ENCODE measurements at regions not wholly inside any gene's neighbourhood (a gene's known extent, or its start where the extent isn't known, plus 50 kb on each side); places are given as distances from the start of the nearest gene placed in this dataset.
A peak's percentile ranks its signal among the peaks of the same experiment; 100 is the strongest.
"Not testable (repeated sequence)": the region's sequence is repeated elsewhere in the genome, so short reads cannot be mapped to it uniquely, and the experiment has no call there.

DNA sequence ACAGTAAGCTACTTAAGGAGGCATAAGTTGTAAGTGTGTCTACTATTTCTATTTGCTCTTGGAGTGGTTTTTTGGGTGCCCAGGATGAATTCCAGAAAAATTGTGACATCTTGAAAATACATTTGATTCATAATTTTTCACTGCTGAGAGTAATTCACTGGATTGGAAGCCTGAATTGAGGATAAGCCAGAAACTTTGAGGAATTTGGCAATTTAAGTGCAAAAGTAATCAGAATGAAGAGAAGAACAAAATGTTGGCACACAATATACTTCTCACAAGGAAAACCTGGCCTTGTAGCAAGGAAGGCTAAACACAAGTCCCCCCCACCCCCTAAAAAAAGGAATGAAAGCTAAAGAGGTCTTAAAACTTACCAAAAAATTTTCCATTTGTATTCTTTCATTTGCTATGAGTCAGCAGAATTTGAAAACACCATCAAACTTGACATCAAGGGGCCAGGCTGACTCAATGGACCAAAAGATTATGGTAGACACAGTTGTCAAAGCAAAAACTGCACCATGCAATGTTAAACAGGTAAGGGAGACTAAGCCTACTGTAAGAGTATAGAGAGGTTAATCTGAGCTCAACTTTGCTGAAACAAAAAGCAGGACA, 840.0 kb downstream of the FRK start:
- peak; percentile 5 for DNase-seq

DNA sequence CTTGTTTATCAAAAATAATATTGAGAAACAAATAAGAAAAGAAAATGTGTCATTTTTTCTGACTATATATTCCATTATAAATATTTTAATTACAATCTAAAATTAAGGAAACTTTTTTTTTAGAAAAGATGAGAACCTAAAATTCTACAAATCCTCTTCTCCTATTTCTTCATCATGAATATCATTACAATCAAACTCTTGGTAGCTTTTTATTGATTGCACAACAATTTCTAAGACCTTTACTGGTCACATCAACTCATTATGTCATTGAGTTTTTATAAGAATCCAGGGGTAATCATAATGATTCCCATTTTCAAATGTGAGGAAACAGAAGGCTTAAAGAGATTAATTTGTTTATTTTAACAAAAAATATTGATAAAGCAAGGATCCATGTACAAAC, 841.0 kb downstream of the FRK start:
- DNase-seq: no peak

DNA sequence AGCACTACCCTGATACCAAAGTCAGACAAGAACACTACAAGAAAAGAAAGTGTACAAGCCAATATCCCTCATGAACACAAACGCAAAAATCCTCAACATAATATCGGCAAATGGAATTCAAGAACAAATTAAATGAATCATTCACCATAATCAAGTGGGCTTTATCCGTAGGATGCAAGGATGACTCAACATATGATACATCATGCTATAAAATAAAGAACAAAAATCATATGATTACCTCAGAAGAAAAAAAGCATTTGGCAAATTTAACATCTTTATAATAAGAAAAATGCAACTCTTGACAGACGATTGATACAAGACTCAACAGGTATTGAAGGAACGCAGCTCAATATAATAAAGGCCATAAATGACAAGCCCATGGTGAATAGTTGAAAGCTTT, 843.9 kb downstream of the FRK start:
- DNase-seq: no peak

DNA sequence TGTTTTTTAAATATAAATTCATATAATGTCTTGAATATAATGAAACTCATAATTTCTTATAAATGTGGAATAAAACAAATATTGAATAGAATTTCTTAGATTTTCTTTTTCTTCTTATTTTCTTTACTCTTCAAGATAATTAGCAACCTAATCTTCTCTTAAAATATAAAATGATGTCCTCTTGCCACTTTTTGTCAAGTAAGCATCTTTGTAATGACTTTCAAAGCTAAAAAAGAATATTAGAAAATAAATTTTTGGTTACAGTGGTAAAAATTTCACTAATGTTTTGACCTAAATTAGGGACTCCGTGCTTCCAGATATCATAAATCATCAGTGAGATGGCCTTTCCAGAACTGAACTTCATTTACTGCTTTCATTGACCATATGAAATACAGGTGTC, 846.4 kb downstream of the FRK start:
- DNase-seq: no peak

DNA sequence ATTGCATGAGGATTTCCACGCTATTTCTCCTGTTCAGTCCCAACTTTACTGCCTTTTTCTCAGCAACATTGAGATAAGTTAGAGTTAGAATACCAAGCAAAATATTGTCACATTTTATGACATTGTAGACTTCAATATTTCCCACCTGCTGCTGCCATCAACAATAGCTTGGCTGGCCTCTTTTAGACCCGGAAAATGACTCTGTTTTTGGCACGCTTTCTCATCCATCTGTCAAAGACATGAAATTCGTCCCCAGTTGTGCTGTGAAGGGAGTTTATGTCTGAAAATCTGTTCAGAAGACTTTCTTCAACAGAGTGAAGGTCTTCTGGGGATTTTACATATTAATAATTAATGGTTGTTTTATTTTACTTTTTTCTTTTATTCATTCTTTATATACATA, 857.3 kb downstream of the FRK start:
- peak; percentile 85 for DNase-seq

DNA sequence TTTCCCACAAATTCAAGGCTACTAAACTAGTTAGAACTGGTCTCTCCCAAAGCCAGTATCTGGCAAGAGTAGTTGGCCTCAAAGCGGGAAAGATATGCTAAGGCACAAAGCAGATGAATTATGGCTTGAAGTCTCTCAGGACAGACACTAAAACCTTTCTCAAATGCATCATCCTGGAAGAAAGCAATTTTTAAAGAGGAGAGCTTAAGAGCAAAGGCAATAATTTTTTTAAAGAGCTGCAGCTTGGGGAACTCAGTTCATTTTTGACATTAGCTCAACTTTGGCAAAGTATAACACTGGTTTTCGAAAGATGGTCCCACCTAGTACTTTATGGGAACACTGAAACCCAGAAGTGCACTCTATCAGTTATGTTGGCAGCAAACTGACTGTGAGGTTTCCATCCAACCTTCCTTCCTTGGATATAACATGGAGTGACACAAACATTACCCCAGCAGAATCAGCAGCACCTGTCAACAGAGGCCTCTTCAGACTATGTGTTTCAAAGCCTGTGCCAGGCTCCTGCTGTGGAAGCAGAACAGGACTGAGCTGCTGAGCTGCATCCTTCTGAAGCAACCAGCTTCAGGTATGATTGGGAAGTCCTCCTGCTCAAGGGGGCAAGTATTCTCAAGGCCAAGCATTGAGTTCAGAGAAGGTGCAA, 852.3 kb upstream of the HS3ST5 start:
- peak; percentile 6 for DNase-seq

DNA sequence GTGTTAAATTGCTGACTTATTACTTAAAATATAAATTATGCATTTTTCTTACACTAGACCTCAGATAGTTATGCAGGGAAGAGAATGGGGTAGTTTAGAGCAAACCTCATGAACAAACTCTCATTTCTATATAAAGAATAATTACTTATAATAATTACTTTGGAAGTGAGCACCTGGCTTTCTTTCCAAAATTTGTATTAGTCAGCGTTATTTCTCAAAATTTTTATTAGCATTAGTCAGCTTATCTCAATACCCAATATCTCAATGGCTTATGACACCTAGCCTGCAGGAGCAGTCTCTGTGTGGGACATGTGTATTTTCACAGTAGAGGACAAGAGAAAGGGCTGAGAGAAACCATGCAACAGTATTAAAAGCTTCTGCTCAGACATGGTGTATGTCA, 849.2 kb upstream of the HS3ST5 start:
- DNase-seq: no peak

DNA sequence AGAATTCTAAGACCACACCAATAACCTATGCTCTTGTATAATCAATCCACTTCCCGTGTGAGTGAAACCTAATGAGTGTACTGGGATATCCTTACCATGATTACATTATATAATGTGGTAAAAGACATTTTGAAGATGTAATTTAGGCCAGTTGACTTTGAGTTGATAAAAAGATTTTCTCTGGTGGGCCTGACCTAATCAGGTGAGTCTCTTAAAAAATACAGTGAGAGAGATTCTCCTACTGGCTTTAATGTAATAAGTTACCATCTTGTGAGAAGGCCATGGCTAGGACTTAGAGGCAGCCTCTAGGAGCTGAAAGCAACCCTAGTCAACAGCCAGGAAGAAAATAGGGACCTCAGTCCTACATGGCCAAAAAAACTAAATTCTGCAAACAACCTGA, 847.7 kb upstream of the HS3ST5 start:
- no peak for DNase-seq

DNA sequence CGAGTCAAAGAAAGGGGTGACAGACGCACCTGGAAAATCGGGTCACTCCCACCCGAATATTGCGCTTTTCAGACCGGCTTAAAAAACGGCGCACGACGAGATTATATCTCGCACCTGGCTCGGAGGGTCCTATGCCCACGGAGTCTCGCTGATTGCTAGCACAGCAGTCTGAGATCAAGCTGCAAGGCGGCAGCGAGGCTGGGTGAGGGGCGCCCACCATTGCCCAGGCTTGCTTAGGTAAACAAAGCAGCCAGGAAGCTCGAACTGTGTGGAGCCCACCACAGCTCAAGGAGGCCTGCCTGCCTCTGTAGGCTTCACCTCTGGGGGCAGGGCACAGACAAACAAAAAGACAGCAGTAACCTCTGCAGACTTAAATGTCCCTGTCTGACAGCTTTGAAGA, 832.6 kb upstream of the HS3ST5 start:
- DNase-seq: not testable (repeated sequence)

DNA sequence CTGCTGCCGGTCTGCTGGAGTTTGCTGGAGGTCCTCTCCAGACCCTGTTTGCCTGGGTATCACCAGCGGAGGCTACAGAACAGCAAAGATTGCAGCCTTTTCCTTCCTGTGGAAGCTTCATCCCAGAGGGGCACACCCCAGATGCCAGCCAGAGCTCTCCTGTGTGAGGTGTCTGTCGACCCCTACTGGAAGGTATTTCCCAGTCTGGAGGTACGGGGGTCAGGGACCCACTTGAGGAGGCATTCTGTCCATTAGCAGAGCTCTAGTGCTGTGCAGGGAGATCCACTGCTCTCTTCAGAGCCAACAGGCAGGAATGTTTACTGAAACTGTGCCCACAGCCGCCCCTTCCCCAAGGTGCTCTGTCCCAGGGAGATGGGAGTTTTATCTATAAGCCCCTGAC, 823.1 kb upstream of the HS3ST5 start:
- DNase-seq: not testable (repeated sequence)

DNA sequence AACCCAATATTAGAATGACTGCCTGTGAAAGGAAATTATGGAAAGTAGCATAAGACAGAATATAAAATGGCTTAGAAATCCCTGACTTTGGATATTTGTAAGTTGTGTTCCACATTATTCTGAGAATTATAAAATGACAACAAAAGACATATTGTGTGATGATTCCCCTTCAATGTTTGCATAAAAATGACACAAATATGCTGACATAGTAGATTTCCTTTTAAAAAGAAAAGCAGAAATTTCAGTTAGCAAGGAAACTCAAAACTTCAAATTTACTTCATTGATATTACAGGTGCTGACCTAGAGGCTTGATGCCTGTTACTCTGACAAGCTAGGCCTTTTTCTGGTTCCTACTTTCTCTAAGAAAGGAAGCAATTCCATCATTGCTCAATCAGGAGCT, 816.9 kb upstream of the HS3ST5 start:
- DNase-seq: no peak

DNA sequence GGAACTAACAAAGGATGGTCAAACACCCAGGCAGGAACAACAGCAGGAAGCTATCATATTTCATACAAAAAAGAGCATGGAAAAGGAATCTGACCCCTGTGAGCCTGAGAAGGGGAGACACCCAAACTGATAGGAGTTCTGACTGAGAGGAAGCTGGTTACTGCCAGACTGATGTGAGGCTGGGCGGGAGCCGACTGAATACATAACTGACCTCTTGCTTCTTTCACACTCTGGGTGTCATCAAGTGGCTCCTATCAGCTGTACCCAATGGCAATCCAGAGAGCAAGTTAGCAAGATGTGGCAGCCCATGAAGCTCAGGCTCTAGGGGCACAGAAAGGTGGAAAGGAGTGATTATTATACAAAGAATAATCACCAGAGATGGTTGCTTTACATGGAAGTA, 795.1 kb upstream of the HS3ST5 start:
- DNase-seq: no peak

DNA sequence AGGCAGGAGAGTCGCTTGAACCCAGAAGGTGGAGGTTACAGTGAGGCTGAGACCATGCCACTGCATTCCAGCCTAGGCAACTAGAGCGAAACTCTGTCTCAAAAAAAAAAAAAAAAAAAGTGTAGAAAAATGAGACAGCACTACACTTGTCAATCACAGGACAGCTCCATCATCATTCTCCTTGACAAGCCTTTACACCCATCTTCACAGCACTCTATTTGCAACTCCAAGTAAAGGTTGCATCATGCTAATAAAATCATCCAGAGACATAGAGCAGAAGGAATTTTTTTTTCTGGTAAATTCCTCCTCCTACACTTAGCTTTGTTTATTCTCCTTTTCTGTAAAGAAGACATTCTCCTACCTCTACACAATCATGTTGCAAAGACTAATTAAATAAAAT, 791.0 kb upstream of the HS3ST5 start:
- DNase-seq: no peak

DNA sequence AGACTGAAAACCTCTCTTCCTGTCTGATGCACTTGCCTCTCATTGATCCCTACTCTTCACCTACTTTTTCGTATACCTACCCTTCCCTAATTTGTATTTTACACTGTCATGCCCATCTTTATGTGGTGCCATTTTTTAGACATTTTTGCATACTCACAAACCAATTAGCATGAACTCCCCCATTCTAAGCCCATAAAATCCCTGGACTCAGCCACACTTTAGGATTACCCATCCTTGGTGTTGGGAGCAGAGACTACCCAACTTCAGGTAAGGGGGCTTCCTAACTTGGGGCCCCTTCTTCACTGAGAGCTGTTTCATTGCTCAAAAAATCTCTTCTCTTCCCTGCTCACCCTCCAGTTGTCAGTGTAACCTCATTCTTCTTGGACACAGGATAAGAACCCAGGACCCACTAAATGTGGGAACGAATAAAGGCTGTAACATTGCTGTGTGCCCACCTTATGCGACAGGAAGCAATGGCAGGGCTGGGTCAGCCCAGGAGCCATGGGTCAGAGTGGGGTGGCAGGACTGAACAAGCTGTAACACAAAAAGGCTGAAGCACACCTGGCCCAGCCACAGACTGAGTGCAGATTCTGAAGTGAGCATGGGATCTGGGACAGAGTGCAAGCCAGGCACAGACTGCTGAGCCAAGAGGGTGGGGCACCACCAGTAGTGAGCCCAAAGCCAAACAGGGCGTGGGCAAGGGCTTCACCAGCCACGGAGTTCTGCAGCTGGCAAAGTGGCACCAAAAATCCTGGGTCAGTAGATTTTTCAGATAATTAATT, 789.1 kb upstream of the HS3ST5 start:
- no peak for DNase-seq

DNA sequence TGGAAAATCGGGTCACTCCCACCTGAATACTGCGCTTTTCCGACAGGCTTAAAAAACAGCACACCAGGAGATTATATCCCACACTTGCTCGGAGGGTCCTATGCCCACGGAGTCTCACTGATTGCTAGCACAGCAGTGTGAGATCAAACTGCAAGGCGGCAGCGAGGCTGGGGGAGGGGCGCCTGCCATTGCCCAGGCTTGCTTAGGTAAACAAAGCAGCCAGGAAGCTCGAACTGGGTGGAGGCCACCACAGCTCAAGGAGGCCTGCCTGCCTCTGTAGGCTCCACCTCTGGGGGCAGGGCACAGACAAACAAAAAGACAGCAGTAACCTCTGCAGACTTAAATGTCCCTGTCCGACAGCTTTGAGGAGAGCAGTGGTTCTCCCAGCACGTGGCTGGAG, 778.7 kb upstream of the HS3ST5 start:
- not testable (repeated sequence) for DNase-seq

DNA sequence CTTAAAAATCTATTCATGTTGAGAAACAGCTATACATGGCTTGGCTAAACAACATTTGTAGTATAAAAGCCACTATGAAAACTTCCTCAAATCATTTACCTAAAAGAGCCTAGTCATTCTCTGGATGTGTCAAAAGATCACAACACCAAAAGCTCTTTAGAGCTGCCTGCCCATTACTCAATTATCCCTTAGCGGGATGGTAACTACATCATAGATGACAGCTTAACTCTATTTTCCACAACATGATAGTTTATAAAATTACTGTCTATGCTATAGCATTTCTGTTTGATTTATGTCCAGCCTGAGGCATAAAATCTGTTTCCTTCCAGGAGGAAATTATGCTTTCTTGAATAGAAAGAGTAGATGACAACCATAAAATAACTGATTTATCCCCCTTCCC, 777.6 kb upstream of the HS3ST5 start:
- DNase-seq: no peak

DNA sequence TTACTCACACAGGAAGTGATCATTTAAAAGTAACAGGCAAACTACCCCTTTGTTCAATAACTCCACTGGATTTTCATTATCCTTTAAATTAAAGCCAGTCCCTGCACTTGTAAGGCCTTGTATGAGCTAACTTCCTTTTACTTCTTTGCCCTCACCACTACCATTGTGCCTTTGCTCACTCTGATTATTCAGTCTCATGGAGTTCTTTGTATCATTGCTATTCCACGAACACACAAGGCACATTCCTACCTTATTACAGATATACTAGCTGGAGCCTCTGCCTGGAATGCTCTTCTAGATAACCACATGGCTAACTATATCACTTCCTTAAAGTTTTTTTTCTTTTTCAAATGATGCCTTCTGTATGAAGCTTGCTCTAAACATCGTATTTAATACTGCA, 748.6 kb upstream of the HS3ST5 start:
- no peak for DNase-seq

DNA sequence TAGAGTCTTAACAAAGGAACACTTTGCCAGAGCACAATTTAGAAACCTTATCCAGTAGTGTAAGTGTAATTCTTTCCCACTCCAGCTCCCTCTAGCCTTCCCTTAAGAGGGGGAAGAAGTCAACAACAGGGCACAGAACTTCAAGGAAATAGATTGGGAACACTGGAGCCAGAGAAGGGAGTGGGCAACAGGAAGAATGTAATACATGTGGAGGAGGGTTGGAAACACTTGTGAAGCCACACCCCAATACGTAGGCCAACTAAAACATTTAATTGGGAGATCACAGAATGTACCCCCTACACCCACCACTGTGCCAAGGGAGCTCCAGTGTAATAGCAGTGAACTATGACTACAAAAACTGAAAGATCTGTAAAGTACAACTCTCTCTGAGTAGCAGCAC, 735.7 kb upstream of the HS3ST5 start:
- no peak for DNase-seq

DNA sequence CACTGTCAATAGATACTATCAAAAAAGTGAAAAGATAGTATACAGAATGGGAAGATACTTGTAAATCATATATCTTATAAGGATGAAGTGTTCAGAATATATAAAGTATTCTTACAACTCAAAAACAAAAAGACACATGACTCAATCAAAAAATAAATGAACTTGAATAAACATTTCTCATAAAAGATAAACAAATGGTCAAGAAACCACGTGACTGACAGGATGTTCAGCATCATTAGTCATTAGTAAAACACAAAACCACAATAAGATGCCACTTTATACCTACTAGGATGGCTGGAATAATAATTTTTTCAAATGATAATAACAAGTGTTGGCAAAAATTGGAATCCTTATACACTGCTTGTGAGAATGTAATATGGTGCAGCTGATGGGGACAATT, 729.1 kb upstream of the HS3ST5 start:
- DNase-seq: no peak

DNA sequence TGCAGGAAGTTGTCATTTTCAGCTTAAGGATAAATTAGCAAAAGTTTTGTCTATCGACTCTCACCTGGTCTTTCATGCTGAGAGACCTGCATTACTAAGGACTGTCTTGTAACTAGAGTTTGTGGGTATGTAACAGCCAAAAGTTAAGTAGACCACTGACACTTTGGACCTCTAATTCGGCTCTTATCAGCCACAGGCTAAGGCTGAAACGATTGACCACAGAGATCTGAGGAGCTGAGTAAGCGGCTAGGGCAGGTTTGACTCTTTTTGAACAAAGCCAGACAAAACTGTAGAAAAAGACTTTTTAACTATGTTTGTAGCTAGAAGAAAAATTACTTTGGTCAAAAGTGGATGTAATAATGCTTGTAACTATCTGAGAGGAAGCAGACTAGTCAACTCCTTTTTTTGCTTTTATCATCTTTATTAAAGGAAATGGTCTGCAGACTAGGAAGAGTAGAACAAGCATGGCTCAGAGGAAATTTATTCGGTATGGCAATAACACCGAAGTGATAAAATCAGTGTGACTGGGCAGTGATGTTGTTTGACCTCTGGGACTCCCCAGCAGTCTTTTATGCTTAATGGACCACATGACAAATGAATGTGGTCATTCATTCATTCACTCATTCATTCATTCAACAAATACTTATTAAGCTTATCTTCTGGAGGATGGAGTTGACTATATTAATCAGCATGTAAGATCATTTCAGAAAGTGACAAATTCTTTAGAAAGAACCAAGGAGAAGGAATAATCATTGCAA, 725.0 kb upstream of the HS3ST5 start:
- DNase-seq: no peak

DNA sequence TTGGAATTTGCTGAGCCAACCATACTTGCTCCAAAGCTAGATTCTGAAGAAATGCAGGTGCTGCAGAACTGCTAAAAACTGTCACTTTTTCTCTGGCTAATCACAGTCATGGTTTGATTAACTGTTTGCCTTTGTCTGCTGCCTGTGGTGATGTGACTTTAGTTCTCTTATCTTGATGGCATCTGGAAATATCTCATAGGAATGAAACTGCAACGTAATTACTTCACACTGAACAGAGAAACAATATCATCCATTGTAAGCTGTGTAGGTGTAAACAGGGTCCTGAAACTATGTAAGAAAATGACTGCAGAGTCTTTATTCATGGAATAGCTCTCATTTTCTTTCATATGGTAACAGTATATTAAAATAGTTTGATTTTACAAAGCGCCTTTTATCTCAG, 721.9 kb upstream of the HS3ST5 start:
- no peak for DNase-seq

DNA sequence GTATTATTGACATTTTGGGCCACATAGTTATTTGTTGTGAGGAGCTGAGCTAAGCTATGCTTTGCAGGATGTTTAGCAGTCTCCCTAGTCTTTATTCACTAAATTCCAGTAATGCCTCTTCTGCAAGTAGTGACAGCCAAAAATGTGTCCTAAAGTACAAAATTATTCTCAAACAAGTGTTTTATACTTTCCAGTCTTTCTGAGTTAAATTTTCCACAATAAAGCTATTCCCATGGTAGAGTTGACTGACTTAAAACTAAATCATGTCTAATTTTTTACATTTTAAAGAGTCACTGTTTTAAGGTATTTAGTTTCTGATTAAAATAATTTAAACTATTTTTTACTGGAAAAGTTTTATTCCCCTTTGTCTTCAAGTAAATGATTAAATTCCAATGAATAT, 717.8 kb upstream of the HS3ST5 start:
- DNase-seq: peak; percentile 23

Measured in tongue (tissue), 1 donor.